Endodermal cell (in vitro differentiated cells): ENCODE measurements at regions not wholly inside any gene's neighbourhood (a gene's known extent, or its start where the extent isn't known, plus 50 kb on each side); places are given as distances from the start of the nearest gene placed in this dataset.

Experiments
- DNase-seq: peaks from one replicate; pipeline ENCODE4 v3.0.0-alpha.2; 2017
- H3K27ac ChIP-seq: 2 replicates; pipeline ENCODE4 v1.5.1; 2013; ENCODE audit warnings: mild to moderate bottlenecking, low read depth, low read length, moderate library complexity
- H3K27me3 ChIP-seq: 2 replicates; pipeline ENCODE4 v1.6.1; 2013; ENCODE audit warnings: mild to moderate bottlenecking, low read length, moderate library complexity; ENCODE audit not compliant: insufficient read depth, control insufficient read depth, poor library complexity, severe bottlenecking
- H3K36me3 ChIP-seq: 2 replicates; pipeline ENCODE4 v1.7.0; 2013; ENCODE audit warnings: mild to moderate bottlenecking, low read length, moderate library complexity; ENCODE audit not compliant: control insufficient read depth, insufficient read depth
- H3K4me1 ChIP-seq: one replicate; pipeline ENCODE4 v1.7.0; 2013; ENCODE audit warnings: low read length; ENCODE audit not compliant: control insufficient read depth, insufficient read depth
- H3K4me3 ChIP-seq: 2 replicates; pipeline ENCODE4 v1.5.1; 2013; ENCODE audit warnings: mild to moderate bottlenecking, low read length, moderate library complexity
- H3K9ac ChIP-seq: 2 replicates; pipeline ENCODE4 v1.6.1; 2013; ENCODE audit warnings: mild to moderate bottlenecking, low read length, moderate library complexity; ENCODE audit not compliant: poor library complexity, severe bottlenecking; ENCODE audit errors: extremely low read depth
- H3K9me3 ChIP-seq: 2 replicates; pipeline ENCODE4 v1.6.1; 2013; ENCODE audit warnings: mild to moderate bottlenecking, low read length, moderate library complexity; ENCODE audit not compliant: control insufficient read depth
- H3K27ac Mint-ChIP-seq: 2 replicates; pipeline ENCODE4 v1.8.0; 2020; ENCODE audit warnings: mixed read lengths
- H3K27me3 Mint-ChIP-seq: 2 replicates; pipeline ENCODE4 v1.8.0; 2021; ENCODE audit warnings: mild to moderate bottlenecking, mixed read lengths; ENCODE audit not compliant: insufficient read depth
- H3K36me3 Mint-ChIP-seq: 2 replicates; pipeline ENCODE4 v1.8.0; 2020; ENCODE audit warnings: low read depth, mixed read lengths
- H3K4me1 Mint-ChIP-seq: 2 replicates; pipeline ENCODE4 v1.8.0; 2020; ENCODE audit warnings: mixed read lengths
- H3K4me3 Mint-ChIP-seq: 2 replicates; pipeline ENCODE4 v1.8.0; 2020; ENCODE audit warnings: mild to moderate bottlenecking, moderate library complexity, mixed read lengths
- H3K9me3 Mint-ChIP-seq: 2 replicates; pipeline ENCODE4 v1.8.0; 2020; ENCODE audit warnings: mild to moderate bottlenecking, mixed read lengths
- CTCF ChIP-seq: fragments of 200-600 bp; sonication (generic); conservative IDR thresholded peaks from 2 replicates; pipeline ENCODE4 v1.5.0; 2021; ENCODE audit warnings: antibody characterized with exemption, mild to moderate bottlenecking
- WGBS, 2 experiments: methylation state at CpG; one replicate each; pipeline versions ENCODE4 v1.1.5 to v1.1.7; 2013; ENCODE audit warnings: missing lambda C conversion rate in 2 of 2, mixed read lengths in 1 of 2; ENCODE audit not compliant: insufficient coverage in 1 of 2, insufficient read length in 1 of 2; 5-methylcytosine and 5-hydroxymethylcytosine counted together

DNA sequence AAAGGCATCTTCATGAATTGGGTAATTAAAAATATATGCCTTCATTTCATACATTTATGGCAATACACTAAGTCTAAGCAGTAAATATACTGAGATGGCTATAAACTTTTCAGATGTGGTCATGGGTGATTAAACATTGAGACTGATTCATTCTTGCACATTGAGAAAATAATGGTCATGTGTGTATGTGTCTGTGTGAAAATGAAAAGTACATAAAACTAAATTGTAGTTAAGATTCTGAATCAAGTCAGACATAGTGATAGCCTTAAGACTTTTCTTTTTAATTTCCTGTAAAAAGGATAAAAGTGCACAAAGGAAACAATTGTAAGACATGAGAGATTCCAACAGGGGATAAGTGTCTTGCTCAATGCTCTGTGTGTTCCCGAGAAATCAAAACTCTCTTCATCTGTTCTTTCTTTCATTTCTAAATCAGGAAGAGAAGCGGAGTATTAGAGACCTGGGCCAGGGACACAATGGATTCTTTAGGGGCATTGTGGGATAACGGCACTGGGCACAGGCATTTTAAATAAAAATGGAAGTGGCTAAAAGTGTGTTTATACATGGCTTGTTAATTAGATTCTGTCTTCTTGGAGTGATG, 69.8 kb upstream of the AGR3 start:
- Histone ChIP-seq H3K9ac (no peak overlapping the region), H3K9me3 (peaks cover 34% of the 10 kb centered on the region), H3K4me1 (no peaks in the 10 kb centered on the region), H3K36me3 (no peaks in the 10 kb centered on the region), H3K4me3 (no peak overlapping the region), H3K27ac (no peak overlapping the region), H3K27me3 (no peaks in the 10 kb centered on the region)
- H3K27ac Mint-ChIP-seq, result no peak overlapping the region
- no peak for TF ChIP-seq CTCF
- peaks cover 27% of the 10 kb centered on the region for H3K9me3 Mint-ChIP-seq
- H3K4me1 Mint-ChIP-seq, result peaks cover 4% of the 10 kb centered on the region
- H3K4me3 Mint-ChIP-seq, result no peak overlapping the region
- no peaks in the 10 kb centered on the region for H3K27me3 Mint-ChIP-seq
- WGBS, 2 experiments, result 79 to 95% methylated on average over 2 to 3 of the region's 3 CpGs
- H3K36me3 Mint-ChIP-seq, result peaks cover 2% of the 10 kb centered on the region
- DNase-seq, result no peak

GRCh38 chr7:16954321-16954720, 72.5 kb upstream of the AGR3 start:
- H3K36me3 ChIP-seq, result no peaks in the 10 kb centered on the region
- no peak for DNase-seq
- H3K36me3 Mint-ChIP-seq, result peaks cover under 1% of the 10 kb centered on the region
- no peak for TF ChIP-seq CTCF
- H3K9me3 ChIP-seq, result peaks cover 13% of the 10 kb centered on the region
- no peak overlapping the region for H3K27ac ChIP-seq
- H3K9ac ChIP-seq, result no peak overlapping the region
- H3K4me1 Mint-ChIP-seq, result peaks cover 4% of the 10 kb centered on the region
- no peaks in the 10 kb centered on the region for H3K4me1 ChIP-seq
- H3K27me3 ChIP-seq, result no peaks in the 10 kb centered on the region
- 78 to 98% methylated on average over 1 to 2 of the region's 3 CpGs for WGBS, 2 experiments
- peaks cover 16% of the 10 kb centered on the region for H3K9me3 Mint-ChIP-seq
- H3K27ac Mint-ChIP-seq, result no peak overlapping the region
- H3K4me3 Mint-ChIP-seq, result no peak overlapping the region
- H3K4me3 ChIP-seq, result no peak overlapping the region
- no peaks in the 10 kb centered on the region for H3K27me3 Mint-ChIP-seq

- WGBS, 2 experiments, result 82% methylated on average over 1 of the region's 1 CpG; no CpG with 5 or more reads in 1 of the 2 experiments
- Mint-ChIP-seq H3K9me3 (peaks cover 15% of the 10 kb centered on the region), H3K36me3 (no peaks in the 10 kb centered on the region), H3K27me3 (no peaks in the 10 kb centered on the region), H3K4me1 (peaks cover 9% of the 10 kb centered on the region), H3K27ac (no peak overlapping the region), H3K4me3 (no peak overlapping the region)
- no peak overlapping the region for H3K27ac ChIP-seq
- DNase-seq, result no peak
- H3K9ac ChIP-seq, result no peak overlapping the region
- H3K27me3 ChIP-seq, result no peaks in the 10 kb centered on the region
- peaks cover 6% of the 10 kb centered on the region for H3K9me3 ChIP-seq
- no peak for TF ChIP-seq CTCF
- no peak overlapping the region for H3K4me3 ChIP-seq
- no peaks in the 10 kb centered on the region for H3K36me3 ChIP-seq
- peaks cover 5% of the 10 kb centered on the region for H3K4me1 ChIP-seq
These were observed 76.9 kb upstream of the AGR3 start for GRCh38 chr7:16958724-16959123.
